AG04450 (cell line): ENCODE measurements at regions not wholly inside any gene's neighbourhood (a gene's known extent, or its start where the extent isn't known, plus 50 kb on each side); places are given as distances from the start of the nearest gene placed in this dataset.

Source experiments
- CTCF ChIA-PET: fragments of 300-600, 350-600 bp; formaldehyde crosslinking; extraction: SDS; loops from one replicate; lab custom pipeline; 2022; ENCODE audit warnings: antibody characterized with exemption, inconsistent platforms; lab: Charles Lee
- POLR2A ChIA-PET: fragments of 350-600 bp; formaldehyde crosslinking; extraction: SDS; loops from one replicate; lab custom pipeline; 2021; ENCODE audit warnings: antibody characterized with exemption, inconsistent platforms; lab: Yijun Ruan, JAX
- DNase-seq: peaks from one replicate; pipeline ENCODE4 v3.0.0-alpha.2; 2011; ENCODE audit warnings: low read depth, low spot score
- H3K27ac ChIP-seq: one replicate; pipeline ENCODE4 v1.5.1; 2012; ENCODE audit warnings: low read depth, low read length, control low read depth
- H3K27me3 ChIP-seq: one replicate; pipeline ENCODE4 v1.6.0; 2012; ENCODE audit warnings: low read length; ENCODE audit not compliant: control insufficient read depth, insufficient read depth
- H3K4me3 ChIP-seq: 2 replicates; pipeline ENCODE4 v1.5.1; 2011; ENCODE audit warnings: mild to moderate bottlenecking, low read depth, low read length, control low read depth
- H3K9me3 ChIP-seq: 2 replicates; pipeline ENCODE4 v1.5.1; 2012; ENCODE audit warnings: low read length; ENCODE audit not compliant: control insufficient read depth, insufficient read depth
- CTCF ChIP-seq: IDR thresholded peaks from 2 replicates; pipeline ENCODE4 v1.5.1; 2011; ENCODE audit warnings: low read depth, low read length, control low read depth, inconsistent platforms

- Histone ChIP-seq H3K4me3 (no peak overlapping the region), H3K9me3 (peaks cover 32% of the 10 kb centered on the region), H3K27me3 (no peaks in the 10 kb centered on the region), H3K27ac (no peak overlapping the region)
- POLR2A ChIA-PET, result no interaction called here
- no peak for DNase-seq
- CTCF ChIA-PET, result no interaction called here
- TF ChIP-seq CTCF, result no peak
Measured at GRCh38 chr1:4033713-4034112, 133.6 kb upstream of the C1orf174 start.

GRCh38 chr1:4034318-4034887 lies 134.3 kb upstream of the C1orf174 start:
- no peak for TF ChIP-seq CTCF
- H3K27me3 ChIP-seq, result no peaks in the 10 kb centered on the region
- ChIA-PET CTCF (no interaction called here), POLR2A (no interaction called here)
- H3K9me3 ChIP-seq, result peaks cover 32% of the 10 kb centered on the region
- H3K4me3 ChIP-seq, result no peak overlapping the region
- H3K27ac ChIP-seq, result no peak overlapping the region
- no peak for DNase-seq

GRCh38 chr1:4044967-4045366 lies 144.9 kb upstream of the C1orf174 start:
- POLR2A ChIA-PET, result no interaction called here
- TF ChIP-seq CTCF, result no peak

GRCh38 chr1:4045397-4046010 lies 145.4 kb upstream of the C1orf174 start:
- no peak for TF ChIP-seq CTCF
- no peak for DNase-seq
- POLR2A ChIA-PET, result no interaction called here
- Histone ChIP-seq H3K27me3 (no peaks in the 10 kb centered on the region), H3K4me3 (no peak overlapping the region), H3K9me3 (peaks cover 42% of the 10 kb centered on the region), H3K27ac (no peak overlapping the region)
- CTCF ChIA-PET, result no interaction called here

More at GRCh38 chr1:4044967-4045366, 144.9 kb upstream of the C1orf174 start:
- CTCF ChIA-PET, result no interaction called here
- Histone ChIP-seq H3K27me3 (no peaks in the 10 kb centered on the region), H3K27ac (no peak overlapping the region), H3K4me3 (no peak overlapping the region), H3K9me3 (peaks cover 38% of the 10 kb centered on the region)
- no peak for DNase-seq

- ChIA-PET POLR2A (no interaction called here), CTCF (no interaction called here)
- no peak for TF ChIP-seq CTCF
- Histone ChIP-seq H3K27ac (no peak overlapping the region), H3K4me3 (no peak overlapping the region), H3K9me3 (peaks cover 53% of the 10 kb centered on the region), H3K27me3 (no peaks in the 10 kb centered on the region)
- DNase-seq, result no peak
Measured at GRCh38 chr1:4046836-4047461, 146.9 kb upstream of the C1orf174 start.
